Cardiac fibroblast (primary cell): ENCODE measurements at regions not wholly inside any gene's neighbourhood (a gene's known extent, or its start where the extent isn't known, plus 50 kb on each side); places are given as distances from the start of the nearest gene placed in this dataset.

ENCODE experiments used
- DNase-seq, 2 donors: peaks; one replicate each; pipeline versions ENCODE4 v3.0.0 to v3.0.0-alpha.2; 2010; ENCODE audit warnings: low read depth in 2 of 2
- H3K4me3 ChIP-seq, 2 donors: replicated peaks in 1 of 2; 1 replicate in 1 of 2; 2 replicates in 1 of 2; pipeline ENCODE4 v1.5.1; 2011; ENCODE audit warnings: low read depth in 2 of 2, low read length in 2 of 2, mild to moderate bottlenecking in 2 of 2, moderate library complexity in 1 of 2
- TF ChIP-seq, protein P1 (sequence below): IDR thresholded peaks from one replicate; pipeline ENCODE4 v1.5.1; 2011; ENCODE audit warnings: low read depth, mild to moderate bottlenecking, low read length, inconsistent platforms

DNA sequence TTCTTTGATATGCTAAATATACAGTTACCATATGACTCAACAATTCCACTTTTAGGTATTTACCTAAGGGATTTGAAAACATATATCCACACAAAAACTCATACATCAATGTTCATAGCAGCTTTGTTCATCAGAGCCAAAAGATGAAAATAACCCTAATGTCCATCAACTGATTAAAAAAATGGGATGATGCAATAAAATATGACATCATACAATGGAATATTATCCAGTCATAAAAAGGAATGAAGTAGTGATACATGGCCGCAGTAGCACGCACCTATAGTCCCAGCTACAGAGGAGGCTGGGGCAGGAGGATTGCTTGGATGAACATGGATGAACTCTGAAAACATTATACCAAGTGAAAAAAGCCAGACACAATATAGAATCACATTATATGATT lies 101.4 kb upstream of the SIRPA start:
- TF ChIP-seq, protein P1, sequence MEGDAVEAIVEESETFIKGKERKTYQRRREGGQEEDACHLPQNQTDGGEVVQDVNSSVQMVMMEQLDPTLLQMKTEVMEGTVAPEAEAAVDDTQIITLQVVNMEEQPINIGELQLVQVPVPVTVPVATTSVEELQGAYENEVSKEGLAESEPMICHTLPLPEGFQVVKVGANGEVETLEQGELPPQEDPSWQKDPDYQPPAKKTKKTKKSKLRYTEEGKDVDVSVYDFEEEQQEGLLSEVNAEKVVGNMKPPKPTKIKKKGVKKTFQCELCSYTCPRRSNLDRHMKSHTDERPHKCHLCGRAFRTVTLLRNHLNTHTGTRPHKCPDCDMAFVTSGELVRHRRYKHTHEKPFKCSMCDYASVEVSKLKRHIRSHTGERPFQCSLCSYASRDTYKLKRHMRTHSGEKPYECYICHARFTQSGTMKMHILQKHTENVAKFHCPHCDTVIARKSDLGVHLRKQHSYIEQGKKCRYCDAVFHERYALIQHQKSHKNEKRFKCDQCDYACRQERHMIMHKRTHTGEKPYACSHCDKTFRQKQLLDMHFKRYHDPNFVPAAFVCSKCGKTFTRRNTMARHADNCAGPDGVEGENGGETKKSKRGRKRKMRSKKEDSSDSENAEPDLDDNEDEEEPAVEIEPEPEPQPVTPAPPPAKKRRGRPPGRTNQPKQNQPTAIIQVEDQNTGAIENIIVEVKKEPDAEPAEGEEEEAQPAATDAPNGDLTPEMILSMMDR, result no peak
- no peak overlapping the region for H3K4me3 ChIP-seq
- no peak for DNase-seq

DNA sequence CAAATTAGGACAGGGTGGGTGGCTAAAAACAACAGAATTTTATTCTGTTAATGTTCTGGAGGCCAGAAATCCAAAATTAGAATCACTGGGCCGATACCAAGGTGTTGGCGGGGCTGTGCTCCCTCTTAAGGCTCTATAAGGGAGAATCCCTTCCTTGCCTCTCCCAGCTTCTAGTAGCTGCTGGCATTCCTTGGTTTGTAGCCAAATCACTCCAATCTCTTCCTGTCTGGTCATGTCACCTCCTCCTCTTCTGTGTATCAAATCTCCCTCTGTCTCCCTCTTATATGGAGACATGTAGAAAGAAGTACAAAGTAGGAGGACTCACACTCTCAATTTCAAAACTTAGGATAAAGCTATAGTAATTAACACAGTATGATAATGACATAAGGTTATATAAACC lies 102.9 kb upstream of the SIRPA start:
- H3K4me3 ChIP-seq, result no peak overlapping the region
- no peak for DNase-seq
- TF ChIP-seq, protein P1, result no peak

DNA sequence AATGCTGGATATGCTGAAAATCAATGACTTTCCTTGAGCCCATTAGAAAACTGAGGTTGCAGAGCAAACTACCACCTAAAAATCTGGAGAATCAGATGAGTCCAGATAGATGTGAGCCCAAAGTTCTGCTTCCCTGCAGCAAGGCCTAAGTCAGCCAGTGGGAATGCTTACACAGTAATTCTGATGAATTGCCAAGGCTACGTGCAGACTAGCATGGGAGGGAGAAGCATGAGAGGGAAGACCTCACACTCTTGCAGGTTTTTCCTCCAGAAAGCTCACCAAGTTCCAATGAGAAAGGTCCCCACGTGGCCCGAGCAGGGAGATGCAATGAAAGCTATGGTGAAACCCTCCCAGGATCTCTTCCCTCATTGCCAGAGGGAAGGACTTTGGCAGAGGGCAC lies 104.8 kb upstream of the SIRPA start:
- TF ChIP-seq, protein P1, result no peak
- H3K4me3 ChIP-seq, result no peak overlapping the region
- no peak for DNase-seq

DNA sequence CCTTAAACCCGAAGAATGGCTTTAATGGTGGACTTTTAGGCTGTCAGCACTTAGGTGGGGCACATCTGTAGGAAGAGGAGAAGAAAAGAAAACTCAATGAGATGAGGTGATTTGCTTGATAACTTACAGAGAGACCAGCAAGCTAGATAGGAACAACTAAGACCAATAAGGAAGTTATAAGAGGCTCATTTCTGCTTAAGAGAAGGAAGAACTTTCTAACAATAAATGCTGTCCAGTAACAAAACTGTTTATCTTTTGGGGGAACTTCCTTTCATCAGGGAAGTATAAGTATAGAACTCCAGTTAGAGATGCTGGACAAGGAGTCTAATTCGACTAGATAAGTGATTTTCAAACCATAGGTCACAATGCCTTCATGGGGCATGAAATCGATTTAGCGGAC lies 107.2 kb upstream of the SIRPA start:
- H3K4me3 ChIP-seq, result no peak overlapping the region
- DNase-seq, result no peak
- TF ChIP-seq, protein P1, result no peak

DNA sequence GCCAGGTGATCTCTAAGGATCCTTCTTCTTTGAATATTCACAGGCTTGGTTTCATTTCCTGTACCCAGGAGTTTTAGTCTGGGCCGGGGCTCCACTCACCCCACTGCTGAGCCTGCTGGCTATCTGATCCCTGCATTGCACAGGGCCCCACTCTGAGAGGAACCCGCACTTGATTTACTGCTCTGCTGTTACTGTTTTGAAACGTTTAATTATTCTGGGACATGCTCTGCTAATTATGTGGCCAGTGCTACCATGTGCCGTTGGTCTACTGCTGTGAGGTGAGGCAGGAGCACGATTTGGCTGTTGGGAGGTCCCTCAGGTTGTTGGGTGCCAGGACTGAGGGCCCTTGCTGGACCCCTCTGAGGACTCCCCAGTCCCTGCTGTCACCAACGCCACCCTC lies 108.7 kb upstream of the SIRPA start:
- DNase-seq, result no peak
- no peak overlapping the region for H3K4me3 ChIP-seq
- TF ChIP-seq, protein P1, result no peak

DNA sequence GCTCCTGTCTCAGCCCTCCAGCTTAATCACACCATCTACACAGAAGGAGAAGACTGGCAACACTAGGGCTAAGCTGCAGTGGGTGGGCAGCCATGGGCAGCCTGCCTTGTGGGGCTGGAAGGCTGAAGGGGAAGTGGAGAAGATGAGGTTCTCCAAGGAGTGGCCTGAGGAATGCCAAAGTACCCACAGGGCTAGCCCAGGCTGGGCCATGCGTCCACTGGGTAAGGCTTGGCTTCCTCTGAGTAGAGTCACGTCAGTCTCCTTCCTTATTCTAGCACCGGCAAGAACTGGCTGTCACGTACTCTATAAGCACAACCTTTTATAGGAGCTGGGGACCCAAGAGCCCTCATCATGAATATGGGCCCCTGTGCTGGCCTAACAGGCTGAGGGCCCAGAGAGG lies 110.6 kb upstream of the SIRPA start:
- TF ChIP-seq, protein P1, result no peak
- DNase-seq, result no peak
- H3K4me3 ChIP-seq, result no peak overlapping the region

DNA sequence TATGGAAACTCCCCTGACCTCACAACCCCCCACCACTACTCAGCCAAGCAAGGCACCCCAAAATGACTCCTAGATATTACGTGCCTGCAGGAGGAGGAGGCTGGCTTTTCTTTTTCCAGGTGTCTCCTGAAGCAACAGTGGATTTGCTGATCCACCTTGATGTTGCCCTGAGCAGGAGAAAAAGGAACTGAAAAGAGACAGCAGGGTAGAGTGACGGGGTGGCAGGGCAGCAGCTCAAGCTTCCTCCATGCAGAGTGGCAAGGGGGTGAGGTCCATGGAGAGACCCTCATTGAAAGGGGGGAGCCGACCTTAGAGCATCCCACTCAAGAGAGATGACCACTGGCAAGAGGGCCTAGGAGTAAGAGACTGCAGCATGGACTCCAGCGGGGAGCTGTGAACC lies 112.0 kb upstream of the SIRPA start:
- H3K4me3 ChIP-seq, result no peak overlapping the region
- no peak for DNase-seq

More for the DNA sequence above, 112.0 kb upstream of the SIRPA start:
- TF ChIP-seq, protein P1, result no peak
